ENCODE measurements at regions not wholly inside any gene's neighbourhood (a gene's known extent, or its start where the extent isn't known, plus 50 kb on each side); places are given as distances from the start of the nearest gene placed in this dataset.

DNA sequence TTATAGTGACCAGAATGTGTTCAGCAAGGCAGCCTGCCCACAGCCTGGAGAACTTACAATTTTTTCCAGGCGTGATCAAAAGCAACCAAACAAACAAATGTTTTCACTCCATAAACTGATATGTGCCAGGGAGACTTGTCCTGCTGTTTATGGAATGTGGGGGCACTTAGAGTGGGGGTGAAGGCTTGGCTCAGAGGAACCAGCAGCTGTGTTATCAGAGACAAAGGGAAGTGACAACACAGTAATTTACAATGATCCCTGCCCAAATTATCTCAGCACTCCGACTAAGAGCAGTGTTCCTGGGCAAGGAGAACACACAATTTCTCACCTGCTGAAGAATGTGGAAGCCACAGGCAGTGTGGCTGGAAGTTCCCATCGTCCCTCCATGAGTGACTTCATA is 429.1 kb upstream of the IRX4 start:
- no peaks in the 10 kb centered on the region for H3K4me1 ChIP-seq (ENCODE audit: control insufficient read depth in 1 of 2, insufficient read depth in 2 of 2, low read length in 2 of 2)
- ChIA-PET RAD21 (ENCODE audit: low non-redundant PET in 1 of 2, low total read pairs in 2 of 2, uncharacterized antibody in 2 of 2, unreplicated experiment in 2 of 2) (no interaction called here), POLR2A (no interaction called here), CTCF (no interaction called here)
- H3K36me3 ChIP-seq (ENCODE audit: control insufficient read depth in 1 of 2, insufficient read depth in 2 of 2, low read length in 2 of 2): no peaks in the 10 kb centered on the region
- no peak for ATAC-seq
- H3K27ac ChIP-seq (ENCODE audit: low read depth, low read length): no peak overlapping the region
- no peaks in the 10 kb centered on the region; a peak in 1 of 4 replicates for H3K9me3 ChIP-seq (ENCODE audit: control insufficient read depth in 1 of 2, insufficient read depth in 1 of 2, low read depth in 1 of 2, low read length in 2 of 2)
- H3K4me2 ChIP-seq (ENCODE audit: low read length): no peak overlapping the region
- H4K20me1 ChIP-seq (ENCODE audit: insufficient read depth): no peaks in the 10 kb centered on the region
- intact Hi-C loops (cut with micrococcal nuclease): no loop called here
- H2AFZ ChIP-seq (ENCODE audit: low read depth, low read length, poor library complexity, severe bottlenecking): no peak overlapping the region
- H3K79me2 ChIP-seq (ENCODE audit: insufficient read depth, low read length): no peaks in the 10 kb centered on the region
- DNase-seq (ENCODE audit: low read depth, low spot score): no peak
- no TSS peak for BruUV-seq (replicated peaks)
- no peaks in the 10 kb centered on the region for H3K9me2 ChIP-seq (ENCODE audit: insufficient read depth)
- no peak overlapping the region for H3K9ac ChIP-seq (ENCODE audit: low read length)
- H3K27me3 ChIP-seq (ENCODE audit: insufficient read depth, low read length): no peaks in the 10 kb centered on the region
- TF ChIP-seq SRF (IDR thresholded peaks at IDR 0.05; ENCODE audit: low read depth): no peak
- TF ChIP-seq, protein P1, sequence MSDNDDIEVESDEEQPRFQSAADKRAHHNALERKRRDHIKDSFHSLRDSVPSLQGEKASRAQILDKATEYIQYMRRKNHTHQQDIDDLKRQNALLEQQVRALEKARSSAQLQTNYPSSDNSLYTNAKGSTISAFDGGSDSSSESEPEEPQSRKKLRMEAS (IDR thresholded peaks at IDR 0.05): no peak
- no peak overlapping the region for H3K4me3 ChIP-seq (replicated peaks in 1 of 2; ENCODE audit: low read depth in 1 of 2, low read length in 2 of 2)

- TF ChIP-seq SRF (IDR thresholded peaks at IDR 0.05; ENCODE audit: low read depth) (no peak), CEBPB (IDR thresholded peaks at IDR 0.05; ENCODE audit: low read depth) (no peak)
- BruUV-seq (replicated peaks): no TSS peak
- H3K9me2 ChIP-seq (ENCODE audit: insufficient read depth): no peaks in the 10 kb centered on the region
- H3K36me3 ChIP-seq (ENCODE audit: control insufficient read depth in 1 of 2, insufficient read depth in 2 of 2, low read length in 2 of 2): no peaks in the 10 kb centered on the region
- ChIA-PET CTCF (no interaction called here), POLR2A (no interaction called here), RAD21 (ENCODE audit: low non-redundant PET in 1 of 2, low total read pairs in 2 of 2, uncharacterized antibody in 2 of 2, unreplicated experiment in 2 of 2) (no interaction called here)
- H3K9me3 ChIP-seq (ENCODE audit: control insufficient read depth in 1 of 2, insufficient read depth in 1 of 2, low read depth in 1 of 2, low read length in 2 of 2): no peaks in the 10 kb centered on the region; a peak in 1 of 4 replicates
- DNase-seq (ENCODE audit: low read depth, low spot score): no peak
- no peak for ATAC-seq
- no peak overlapping the region for H3K9ac ChIP-seq (ENCODE audit: low read length)
- H3K4me2 ChIP-seq (ENCODE audit: low read length): no peak overlapping the region
- intact Hi-C loops (cut with micrococcal nuclease): no loop called here
- H4K20me1 ChIP-seq (ENCODE audit: insufficient read depth): no peaks in the 10 kb centered on the region
- no peaks in the 10 kb centered on the region for H3K27me3 ChIP-seq (ENCODE audit: insufficient read depth, low read length)
- H3K79me2 ChIP-seq (ENCODE audit: insufficient read depth, low read length): no peaks in the 10 kb centered on the region
- no peaks in the 10 kb centered on the region for H3K4me1 ChIP-seq (ENCODE audit: control insufficient read depth in 1 of 2, insufficient read depth in 2 of 2, low read length in 2 of 2)
- no peak overlapping the region for H3K27ac ChIP-seq (ENCODE audit: low read depth, low read length)
- H2AFZ ChIP-seq (ENCODE audit: low read depth, low read length, poor library complexity, severe bottlenecking): no peak overlapping the region
- no peak overlapping the region for H3K4me3 ChIP-seq (replicated peaks in 1 of 2; ENCODE audit: low read depth in 1 of 2, low read length in 2 of 2)
Measured at GRCh38 chr5:2310946-2311345, 428.2 kb upstream of the IRX4 start.

DNA sequence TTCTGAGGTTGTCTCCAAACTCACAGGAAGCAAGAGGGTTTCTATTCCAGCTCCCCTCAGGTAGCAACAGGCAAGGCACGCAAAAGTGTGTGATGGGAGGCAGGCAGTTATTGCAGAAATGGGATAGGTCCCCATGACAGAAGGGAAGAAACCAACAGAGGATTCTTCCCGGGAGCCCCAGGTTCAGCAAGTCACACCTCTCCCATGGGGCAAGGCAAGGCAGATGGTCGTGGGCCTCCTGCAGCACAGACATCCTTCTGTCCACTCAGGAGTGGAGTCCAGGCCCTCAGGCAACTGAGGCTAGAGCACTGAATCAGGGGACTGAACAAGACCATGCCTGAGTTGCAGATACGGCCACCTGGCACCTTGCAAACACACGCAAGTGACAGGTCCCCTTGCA is 424.9 kb upstream of the IRX4 start:
- Histone ChIP-seq H2AFZ (ENCODE audit: low read depth, low read length, poor library complexity, severe bottlenecking) (no peak overlapping the region), H3K4me1 (ENCODE audit: control insufficient read depth in 1 of 2, insufficient read depth in 2 of 2, low read length in 2 of 2) (no peaks in the 10 kb centered on the region), H3K4me2 (ENCODE audit: low read length) (no peak overlapping the region), H3K9ac (ENCODE audit: low read length) (no peak overlapping the region), H3K9me2 (ENCODE audit: insufficient read depth) (no peaks in the 10 kb centered on the region), H3K79me2 (ENCODE audit: insufficient read depth, low read length) (no peaks in the 10 kb centered on the region), H3K27me3 (ENCODE audit: insufficient read depth, low read length) (no peaks in the 10 kb centered on the region), H3K27ac (ENCODE audit: low read depth, low read length) (no peak overlapping the region), H3K36me3 (ENCODE audit: control insufficient read depth in 1 of 2, insufficient read depth in 2 of 2, low read length in 2 of 2) (no peaks in the 10 kb centered on the region), H3K9me3 (ENCODE audit: control insufficient read depth in 1 of 2, insufficient read depth in 1 of 2, low read depth in 1 of 2, low read length in 2 of 2) (no peaks in the 10 kb centered on the region; a peak in 1 of 4 replicates), H3K4me3 (replicated peaks in 1 of 2; ENCODE audit: low read depth in 1 of 2, low read length in 2 of 2) (no peak overlapping the region), H4K20me1 (ENCODE audit: insufficient read depth) (no peaks in the 10 kb centered on the region)
- intact Hi-C loops (cut with micrococcal nuclease): no loop called here
- ChIA-PET CTCF (no interaction called here), POLR2A (no interaction called here), RAD21 (ENCODE audit: low non-redundant PET in 1 of 2, low total read pairs in 2 of 2, uncharacterized antibody in 2 of 2, unreplicated experiment in 2 of 2) (no interaction called here)
- ATAC-seq: no peak
- TF ChIP-seq SIN3A (IDR thresholded peaks at IDR 0.05; ENCODE audit: low read depth) (no peak), YY1 (IDR thresholded peaks at IDR 0.05; ENCODE audit: extremely low read depth, insufficient replicate concordance, low read depth, low read length) (no peak), EZH2 (IDR thresholded peaks at IDR 0.05) (no peak), CEBPB (IDR thresholded peaks at IDR 0.05; ENCODE audit: low read depth) (no peak), POLR2AphosphoS5 (IDR thresholded peaks at IDR 0.05; ENCODE audit: low read depth, low read length) (no peak), ZFX (IDR thresholded peaks at IDR 0.05) (no peak), ZNF274 (IDR thresholded peaks at IDR 0.05; ENCODE audit: low read depth, low read length) (no peak), TCF7L2 (IDR thresholded peaks at IDR 0.05; ENCODE audit: borderline replicate concordance, extremely low read depth, insufficient read depth, insufficient read length) (no peak)
- TF ChIP-seq, protein P1 (IDR thresholded peaks at IDR 0.05): no peak
- TF ChIP-seq, protein P2, sequence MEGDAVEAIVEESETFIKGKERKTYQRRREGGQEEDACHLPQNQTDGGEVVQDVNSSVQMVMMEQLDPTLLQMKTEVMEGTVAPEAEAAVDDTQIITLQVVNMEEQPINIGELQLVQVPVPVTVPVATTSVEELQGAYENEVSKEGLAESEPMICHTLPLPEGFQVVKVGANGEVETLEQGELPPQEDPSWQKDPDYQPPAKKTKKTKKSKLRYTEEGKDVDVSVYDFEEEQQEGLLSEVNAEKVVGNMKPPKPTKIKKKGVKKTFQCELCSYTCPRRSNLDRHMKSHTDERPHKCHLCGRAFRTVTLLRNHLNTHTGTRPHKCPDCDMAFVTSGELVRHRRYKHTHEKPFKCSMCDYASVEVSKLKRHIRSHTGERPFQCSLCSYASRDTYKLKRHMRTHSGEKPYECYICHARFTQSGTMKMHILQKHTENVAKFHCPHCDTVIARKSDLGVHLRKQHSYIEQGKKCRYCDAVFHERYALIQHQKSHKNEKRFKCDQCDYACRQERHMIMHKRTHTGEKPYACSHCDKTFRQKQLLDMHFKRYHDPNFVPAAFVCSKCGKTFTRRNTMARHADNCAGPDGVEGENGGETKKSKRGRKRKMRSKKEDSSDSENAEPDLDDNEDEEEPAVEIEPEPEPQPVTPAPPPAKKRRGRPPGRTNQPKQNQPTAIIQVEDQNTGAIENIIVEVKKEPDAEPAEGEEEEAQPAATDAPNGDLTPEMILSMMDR (IDR thresholded peaks at IDR 0.05 in 2 of 3, conservative IDR thresholded peaks at IDR 0.05 in 1 of 3; ENCODE audit: borderline replicate concordance in 1 of 3, insufficient read depth in 1 of 3, low read depth in 2 of 3, low read length in 2 of 3): no peak
- BruUV-seq (replicated peaks): no TSS peak
- no peak for DNase-seq (ENCODE audit: low read depth, low spot score)

Measured in HCT116 (cell line).